ENCODE measurements at regions not wholly inside any gene's neighbourhood (a gene's known extent, or its start where the extent isn't known, plus 50 kb on each side); places are given as distances from the start of the nearest gene placed in this dataset.
"Not testable (repeated sequence)": the region's sequence is repeated elsewhere in the genome, so short reads cannot be mapped to it uniquely, and the experiment has no call there.

DNA sequence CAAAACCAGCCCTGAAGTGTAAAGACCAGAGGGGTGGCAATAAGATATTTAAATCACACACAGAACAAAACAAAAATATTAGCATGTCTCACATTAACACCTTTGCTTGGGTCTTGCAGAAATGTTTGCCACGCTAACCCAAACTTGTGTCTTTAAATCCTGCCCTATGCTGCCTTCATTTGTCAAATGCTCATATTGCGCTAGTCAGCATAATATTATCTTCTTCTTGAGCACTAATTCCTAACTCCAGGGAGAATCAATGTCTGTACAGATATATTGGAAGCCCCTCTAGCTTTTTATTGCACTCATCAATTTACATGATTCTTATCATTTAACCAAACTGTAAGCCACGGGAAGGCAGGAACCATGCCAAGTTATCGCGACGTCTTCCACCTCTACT lies 614.8 kb upstream of the SOX9 start:
- DNase-seq (ENCODE audit: low spot score): no peak

DNA sequence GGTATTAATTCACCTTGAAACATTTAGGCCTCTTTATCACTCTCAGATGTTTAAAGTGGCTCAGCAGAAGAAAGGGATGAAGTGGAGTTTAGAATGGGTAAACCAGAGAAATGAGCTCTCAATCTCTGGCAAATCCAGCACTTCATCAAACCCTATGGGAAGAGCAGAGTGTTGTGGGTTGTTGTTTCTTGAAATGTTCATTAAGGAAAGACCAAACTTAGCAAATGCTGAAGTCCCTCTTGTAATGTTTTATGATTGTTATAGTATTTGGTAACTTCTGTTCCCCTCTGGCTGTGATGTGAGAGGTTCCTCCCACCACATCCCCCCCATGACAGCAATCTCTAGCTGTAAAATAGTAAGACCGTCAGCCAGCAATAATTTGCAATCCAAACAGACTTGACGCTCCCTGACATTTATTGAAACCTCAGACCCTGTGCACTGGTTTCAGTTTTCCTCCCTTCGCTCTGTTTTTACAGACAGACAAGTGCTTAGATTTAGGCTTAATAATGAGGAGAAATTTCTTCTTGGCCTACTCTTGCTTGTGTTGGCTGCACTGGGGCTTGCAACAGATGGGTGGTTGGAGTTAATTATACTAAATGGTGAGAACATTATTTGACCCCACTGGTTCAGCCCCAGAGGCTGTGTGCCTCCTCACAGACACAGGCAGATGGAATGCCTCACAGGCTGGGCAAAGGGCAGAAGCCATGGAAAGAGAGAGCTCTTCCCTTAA lies 609.4 kb upstream of the SOX9 start:
- DNase-seq (ENCODE audit: low spot score): no peak

DNA sequence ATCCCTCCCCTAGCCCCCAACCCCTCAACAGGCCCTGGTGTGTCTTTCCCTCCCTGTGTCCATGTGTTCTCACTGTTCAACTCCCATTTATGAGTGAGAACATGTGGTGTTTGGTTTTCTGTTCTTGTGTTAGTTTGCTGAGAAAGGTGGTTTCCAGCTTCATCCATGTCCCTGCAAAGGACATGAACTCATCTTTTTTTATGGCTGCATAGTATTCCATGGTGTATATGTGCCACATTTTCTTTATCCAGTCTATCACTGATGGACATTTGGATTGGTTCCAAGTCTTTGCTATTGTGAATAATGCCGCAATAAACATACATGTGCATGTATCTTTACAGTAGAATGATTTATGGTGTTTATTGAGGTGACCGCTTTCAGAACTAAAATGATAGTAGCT lies 607.1 kb upstream of the SOX9 start:
- not testable (repeated sequence) for DNase-seq (ENCODE audit: low spot score)

DNA sequence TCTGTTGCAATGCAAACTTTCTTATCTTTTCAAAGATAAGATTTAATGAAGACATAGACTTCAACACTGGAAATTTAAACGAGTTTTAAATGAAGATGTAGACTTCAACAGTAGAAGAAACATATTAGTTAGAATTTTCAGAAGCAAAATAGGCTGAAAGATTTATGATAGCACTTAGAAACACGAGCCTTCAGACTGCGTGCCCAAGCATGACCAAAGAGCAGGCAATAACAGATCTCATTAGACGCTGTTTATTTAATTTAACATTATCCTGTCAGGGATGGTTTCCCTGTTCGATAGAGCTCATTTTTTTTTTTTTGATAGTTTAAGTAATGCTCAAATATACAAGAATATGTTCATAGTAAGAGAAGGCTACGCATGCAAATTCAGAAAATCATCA lies 604.7 kb upstream of the SOX9 start:
- no peak for DNase-seq (ENCODE audit: low spot score)

DNA sequence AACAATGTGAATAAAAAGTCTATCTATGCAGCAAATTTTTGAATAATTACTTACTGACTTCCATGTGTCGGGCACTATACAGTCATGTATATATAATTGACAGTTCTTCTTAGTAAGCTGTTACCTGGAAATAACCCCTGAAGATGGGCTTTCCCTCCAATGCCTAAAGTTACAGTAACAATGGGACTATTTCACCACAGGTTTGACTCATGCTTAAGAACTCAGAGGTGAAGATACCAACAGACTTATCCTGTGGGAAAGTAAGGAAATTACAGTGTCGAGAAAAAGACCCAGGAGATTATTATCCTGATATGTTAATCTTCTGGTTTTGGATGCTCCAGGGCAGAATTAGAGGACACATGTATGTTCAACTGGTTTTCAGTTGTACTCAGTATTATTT lies 601.5 kb upstream of the SOX9 start:
- DNase-seq (ENCODE audit: low spot score): no peak

DNA sequence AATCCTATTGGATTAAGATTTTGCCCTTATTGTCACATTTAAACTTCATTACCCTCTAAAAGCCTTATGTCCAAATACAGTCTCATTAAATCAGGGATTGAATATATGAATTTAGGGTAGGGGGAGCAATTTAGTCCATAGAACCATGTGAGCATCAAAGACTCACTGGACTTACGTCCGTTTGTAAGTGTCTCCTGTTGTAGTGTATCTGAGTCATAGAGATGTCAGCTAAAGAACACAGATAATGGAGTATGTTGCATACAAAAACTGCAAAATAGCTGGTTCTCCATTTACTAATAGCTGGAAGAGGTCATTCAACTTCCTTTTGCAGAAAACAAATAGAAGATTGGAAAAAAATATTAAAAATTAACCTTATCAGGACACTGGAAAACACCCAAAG lies 599.1 kb upstream of the SOX9 start:
- no peak for DNase-seq (ENCODE audit: low spot score)

DNA sequence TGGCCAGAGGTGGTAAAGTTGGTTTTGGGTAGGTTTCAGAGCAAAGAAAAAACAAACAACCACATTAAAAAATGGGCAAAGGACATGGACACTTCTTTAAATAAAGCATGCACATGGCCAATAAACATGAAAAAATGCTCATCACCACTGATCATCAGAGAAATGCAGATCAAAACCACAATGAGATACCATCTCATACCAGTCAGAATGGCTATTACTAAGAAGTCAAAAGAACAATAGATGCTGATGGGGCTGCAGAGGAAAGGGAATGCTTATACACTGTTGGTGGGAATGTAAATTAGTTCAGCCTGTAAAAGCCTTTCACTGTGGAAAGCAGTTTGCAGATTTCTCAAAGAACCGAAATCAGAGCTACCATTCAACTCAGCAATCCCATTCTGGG lies 598.4 kb upstream of the SOX9 start:
- no peak for DNase-seq (ENCODE audit: low spot score)

DNA sequence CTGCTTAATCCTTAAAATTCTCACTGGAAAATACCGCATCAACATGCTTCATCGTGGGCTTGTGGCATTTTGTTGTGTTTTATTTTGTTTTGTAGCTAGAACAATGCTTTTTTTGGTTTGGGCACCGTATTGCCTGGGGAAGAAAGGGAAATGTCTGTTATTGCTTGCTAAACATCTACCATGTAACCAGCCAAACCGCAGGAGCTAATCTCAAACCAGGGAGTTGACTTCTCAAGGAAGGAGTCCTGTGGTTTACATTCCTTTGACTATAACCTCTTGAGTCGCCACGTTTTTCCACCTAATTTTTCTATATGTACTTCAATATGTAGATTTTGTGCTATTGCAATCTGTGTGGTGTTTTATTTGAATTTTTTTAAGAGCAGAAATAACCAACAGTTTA lies 593.5 kb upstream of the SOX9 start:
- DNase-seq (ENCODE audit: low spot score): no peak

DNA sequence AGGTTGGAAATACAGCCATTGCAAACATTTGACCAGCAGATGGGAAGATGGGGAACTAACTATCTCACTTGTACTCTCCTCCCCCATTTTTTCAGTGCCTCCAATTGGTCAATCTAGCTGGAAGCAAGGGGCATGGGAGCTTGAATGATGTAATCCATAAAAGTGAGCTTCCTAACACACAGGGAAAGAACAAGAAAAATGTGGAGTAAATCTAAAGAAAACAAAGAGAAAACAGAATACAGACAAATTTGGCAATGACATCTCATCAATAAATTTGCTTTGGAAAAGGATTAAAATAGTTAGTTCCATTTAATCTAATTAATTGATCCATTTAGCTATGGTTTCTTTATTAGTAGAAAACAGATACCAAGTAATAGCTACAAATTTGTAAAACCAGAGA lies 592.6 kb upstream of the SOX9 start:
- DNase-seq (ENCODE audit: low spot score): no peak

DNA sequence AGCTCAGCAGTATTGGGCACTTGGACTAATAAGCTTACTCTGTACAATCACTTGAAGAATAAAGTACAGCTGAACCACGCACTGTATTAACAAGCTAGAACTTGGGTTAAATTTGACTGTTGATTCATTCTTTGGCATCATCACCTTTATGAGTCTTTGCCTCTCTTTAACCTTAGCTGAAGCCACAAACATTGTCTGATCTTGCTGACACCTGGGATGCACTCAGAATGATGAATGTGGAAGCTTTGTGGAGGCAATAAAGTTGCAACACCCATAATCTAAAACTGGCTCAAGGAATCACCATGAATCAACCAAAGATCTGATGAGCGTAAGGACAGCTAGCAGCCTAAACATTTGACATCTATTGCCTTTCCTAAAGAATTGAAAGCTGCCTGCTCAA lies 590.6 kb upstream of the SOX9 start:
- no peak for DNase-seq (ENCODE audit: low spot score)

DNA sequence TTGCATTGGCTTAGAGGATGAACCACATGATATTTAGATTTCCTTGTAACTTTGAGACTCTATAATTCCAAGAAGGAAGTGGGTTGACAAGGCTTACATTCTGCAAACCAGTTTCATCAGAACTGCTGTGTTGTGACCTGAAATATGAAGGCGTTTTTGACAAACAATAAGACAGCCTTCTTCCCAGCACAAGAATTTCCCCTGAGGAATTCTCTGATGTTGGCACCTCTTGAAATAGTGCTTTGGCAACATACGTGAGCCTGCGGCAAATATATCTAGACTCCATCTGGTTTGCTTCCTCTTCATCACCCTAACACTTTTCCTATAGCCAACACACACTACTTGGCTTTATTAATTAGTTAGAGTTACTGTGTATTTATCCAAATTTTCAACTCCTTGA lies 585.5 kb upstream of the SOX9 start:
- no peak for DNase-seq (ENCODE audit: low spot score)

DNA sequence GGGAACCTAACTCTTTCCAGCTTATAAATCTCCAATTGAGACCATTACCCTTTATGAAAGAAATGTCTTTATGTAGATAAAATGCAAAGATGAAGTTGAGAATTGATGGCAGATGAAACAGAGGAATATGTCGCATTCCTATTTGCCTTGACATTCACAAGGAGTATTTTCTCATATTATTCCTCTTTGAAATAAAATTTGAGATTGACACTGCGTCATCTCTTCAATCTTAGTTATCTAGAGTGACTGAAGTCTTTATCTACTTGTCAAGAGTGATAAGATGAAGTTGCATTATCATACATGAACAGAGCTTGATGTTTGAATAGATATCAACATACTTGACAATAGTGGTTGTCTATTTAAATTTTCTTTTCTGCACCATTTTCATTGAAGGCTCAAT lies 574.4 kb upstream of the SOX9 start:
- no peak for DNase-seq (ENCODE audit: low spot score)

DNA sequence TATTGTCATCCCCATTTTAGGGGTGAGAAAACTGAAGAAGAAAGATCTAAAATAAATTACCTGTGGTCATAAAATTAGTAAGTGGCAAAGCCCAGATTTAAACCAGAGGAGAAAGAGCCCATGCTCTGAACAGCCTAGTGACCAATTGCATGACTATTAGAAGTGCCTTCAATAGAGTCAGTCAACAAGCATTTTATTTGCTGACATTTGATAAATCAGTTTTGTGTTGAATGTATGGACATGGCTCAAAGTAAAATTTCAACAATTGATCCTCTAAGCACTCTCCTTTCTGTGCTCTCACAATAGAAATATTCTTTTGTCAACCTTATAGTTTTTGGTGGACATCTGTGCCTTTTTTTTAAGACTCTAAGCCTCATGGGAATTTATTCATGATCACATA lies 572.9 kb upstream of the SOX9 start:
- DNase-seq (ENCODE audit: low spot score): no peak

DNA sequence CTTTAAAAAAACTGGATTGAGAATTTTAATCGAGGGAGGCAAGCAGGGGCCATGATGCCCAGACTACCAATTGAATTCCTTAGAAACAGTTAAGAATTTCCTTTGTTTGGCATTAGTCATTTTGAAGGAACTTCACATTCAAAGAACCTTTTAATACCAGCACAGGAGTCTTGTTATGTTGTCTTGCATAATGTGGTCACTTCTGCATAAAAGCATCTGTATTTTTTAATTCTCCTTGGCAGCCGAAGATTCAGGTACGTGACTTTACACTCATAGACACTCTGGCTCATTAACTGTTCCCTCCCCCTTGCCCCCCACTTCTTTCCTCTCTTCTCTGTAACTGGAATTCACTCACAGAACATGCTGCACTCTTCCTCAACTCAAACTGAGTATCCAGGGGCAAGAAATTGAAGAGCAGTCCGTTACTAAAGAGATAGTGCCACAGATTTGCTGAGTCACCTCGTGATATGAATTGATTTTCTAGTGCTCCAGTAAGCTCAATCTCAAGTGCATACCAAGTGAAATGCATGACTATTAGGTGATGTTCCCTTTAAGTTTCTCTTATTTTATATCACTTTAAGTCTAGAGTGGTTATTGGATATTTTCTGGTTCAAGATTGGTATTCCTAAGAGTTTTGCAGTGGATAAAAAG lies 572.2 kb upstream of the SOX9 start:
- DNase-seq (ENCODE audit: low spot score): no peak

DNA sequence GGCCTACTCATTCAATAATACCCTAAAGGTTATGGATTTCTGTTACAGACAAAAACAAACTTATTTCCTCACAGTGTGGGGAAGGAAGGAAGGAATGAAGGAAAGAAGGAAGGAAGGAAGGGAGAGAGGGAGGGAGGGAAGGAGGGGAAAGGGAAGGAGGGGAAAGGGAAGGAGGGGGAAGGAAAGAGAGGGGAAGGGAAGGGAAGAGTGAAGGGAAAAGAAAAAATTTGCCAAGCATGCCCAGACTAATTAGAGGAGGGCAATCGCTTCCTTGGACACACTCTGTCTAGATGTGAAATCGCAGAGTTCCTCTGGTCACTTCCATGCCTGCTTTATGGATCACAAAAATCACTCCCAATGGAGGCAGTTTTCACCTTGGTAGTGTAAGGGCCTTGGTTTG lies 570.1 kb upstream of the SOX9 start:
- DNase-seq (ENCODE audit: low spot score): no peak

DNA sequence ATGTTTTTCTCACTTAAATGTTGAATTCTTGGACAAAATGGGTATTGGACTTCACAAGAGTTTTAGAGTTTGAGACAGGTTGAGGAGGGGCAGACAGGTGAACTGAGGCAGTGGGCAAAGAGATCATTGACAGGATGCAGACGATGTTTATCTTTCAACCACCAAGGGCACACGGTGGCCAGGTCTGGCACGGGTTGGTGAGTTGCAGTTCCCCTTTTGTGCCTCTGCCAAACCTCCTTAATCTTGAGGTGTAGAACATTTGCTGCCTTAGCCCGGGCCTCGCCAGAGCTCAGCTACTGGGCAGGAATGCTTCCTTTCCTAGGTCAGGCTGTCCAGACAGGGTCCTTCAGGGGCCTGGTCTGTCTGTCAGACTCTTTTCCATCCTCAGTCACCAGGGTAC lies 567.4 kb upstream of the SOX9 start:
- no peak for DNase-seq (ENCODE audit: low spot score)

DNA sequence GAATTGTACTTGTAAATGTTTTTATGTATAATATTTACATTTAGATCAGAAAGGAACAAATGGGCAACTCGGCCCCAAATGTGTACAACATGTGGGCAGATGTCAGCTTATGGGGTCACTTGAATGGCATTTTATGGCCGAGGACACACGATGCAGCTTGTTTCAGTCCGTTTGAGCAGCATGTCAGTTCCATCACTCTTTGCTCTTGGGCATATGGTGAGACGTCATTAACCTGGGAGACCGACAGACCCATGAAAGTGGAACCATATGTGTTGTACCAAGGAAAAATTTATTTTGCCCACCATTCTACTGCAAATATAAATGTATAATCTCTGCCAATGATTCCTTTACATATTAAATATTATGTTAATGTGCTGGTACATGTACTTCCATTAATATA lies 561.9 kb upstream of the SOX9 start:
- no peak for DNase-seq (ENCODE audit: low spot score)

DNA sequence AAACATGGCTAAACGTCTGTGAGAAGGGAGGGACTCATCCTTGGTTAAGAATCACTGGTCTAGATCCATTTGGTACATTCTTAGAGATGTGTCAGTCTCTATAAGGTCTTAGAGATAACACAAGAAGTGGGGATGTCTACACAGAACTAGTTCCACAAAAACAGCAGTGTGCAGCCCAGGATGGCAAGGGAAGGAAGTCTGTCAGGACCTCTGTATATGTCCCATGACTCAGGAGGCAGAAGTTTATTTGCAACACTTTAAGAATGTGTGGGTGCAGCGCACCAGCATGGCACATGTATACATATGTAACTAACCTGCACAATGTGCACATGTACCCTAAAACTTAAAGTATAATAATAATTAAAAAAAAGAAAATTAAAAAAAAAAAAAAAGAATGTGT lies 548.5 kb upstream of the SOX9 start:
- no peak for DNase-seq (ENCODE audit: low spot score)

DNA sequence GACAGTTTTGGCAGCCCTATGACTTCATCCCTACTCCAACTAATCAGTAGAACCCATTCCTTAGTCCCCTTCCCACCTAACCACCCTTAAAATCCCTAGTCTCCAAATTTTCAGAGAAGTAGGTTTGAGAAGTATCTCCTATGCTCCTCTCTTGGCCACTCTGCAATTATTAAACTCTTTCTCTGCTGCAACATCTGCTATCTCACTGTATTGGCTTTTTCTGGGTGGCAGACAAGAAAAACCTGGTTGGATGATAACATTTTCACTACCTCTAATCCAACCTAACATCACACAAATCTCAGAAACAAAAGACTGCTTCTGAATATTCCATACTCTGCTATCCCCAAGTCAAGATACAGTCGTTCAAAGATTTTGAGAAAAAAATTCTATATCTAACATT lies 542.4 kb upstream of the SOX9 start:
- no peak for DNase-seq (ENCODE audit: low spot score)

DNA sequence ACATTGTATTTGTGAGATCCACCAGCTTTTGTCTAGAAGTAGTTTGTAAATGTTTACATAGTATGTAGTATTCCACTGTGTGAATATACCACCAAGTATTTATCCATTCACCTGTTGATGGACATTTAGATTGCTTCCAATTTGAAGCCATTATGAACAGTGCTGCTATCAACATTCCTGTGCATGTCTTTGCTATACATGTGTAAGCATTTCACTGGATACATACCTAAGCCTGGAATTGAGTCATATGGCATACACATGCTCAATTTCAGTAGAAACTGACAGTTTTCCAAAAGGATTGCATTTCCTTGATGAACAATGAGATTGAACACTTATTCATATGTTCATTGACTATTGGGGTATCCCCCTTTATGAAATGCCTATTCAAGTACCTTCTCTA lies 540.6 kb upstream of the SOX9 start:
- no peak for DNase-seq (ENCODE audit: low spot score)

DNA sequence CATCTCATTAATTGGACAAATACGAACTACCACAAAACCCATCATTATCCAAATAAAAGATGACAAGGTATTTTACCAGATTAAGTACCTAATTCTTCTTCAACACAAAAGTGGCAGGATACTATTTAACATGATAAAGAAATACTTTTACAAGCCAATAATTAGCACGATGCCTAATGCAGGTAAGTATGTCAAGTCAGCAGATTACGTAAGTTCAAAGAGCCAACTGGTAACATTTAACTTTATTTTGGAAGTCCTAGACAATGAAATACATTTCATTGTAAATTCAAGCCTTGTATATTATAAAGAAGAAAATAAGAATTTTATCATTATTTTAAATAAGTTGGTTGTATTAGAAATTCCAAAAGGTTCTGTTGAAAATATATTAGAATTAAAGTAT lies 535.3 kb upstream of the SOX9 start:
- DNase-seq (ENCODE audit: low spot score): no peak

DNA sequence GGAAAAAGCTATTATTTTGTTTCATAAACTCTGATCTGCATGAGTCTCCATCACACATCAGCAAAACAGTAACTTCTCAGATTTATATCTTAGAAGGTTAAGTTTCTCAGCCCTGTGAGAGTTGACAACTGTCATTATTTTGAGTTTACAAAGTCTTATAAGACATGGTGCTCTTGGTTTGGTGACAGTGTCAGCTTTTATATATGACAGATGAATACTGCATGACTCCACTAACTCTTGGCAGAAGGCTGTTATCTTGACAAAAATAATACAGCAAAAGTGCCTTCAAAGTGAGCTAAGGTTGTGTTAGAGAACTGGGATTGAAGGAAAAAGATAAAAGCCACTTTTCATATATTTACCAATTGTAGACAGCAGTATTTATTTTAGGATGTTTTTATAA lies 528.4 kb upstream of the SOX9 start:
- no peak for DNase-seq (ENCODE audit: low spot score)

DNA sequence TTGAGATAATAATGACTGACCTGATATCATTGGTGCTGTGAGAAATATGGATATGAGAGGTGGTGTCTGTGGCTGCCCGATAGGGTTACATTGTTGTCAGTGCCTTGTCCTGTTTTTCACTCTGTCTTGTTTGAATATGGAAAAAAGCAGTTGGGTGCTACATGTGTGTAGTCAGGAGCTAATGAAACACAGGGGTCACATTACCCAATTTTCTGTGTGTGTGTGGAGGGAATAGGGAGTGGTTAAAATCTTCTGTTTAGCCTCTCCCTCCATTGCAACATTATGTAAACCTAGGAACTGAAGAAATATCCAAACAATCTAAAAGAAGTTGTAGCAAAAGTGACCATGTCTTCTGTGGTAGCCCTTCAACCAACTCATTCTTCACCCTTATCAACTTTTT lies 527.7 kb upstream of the SOX9 start:
- DNase-seq (ENCODE audit: low spot score): no peak

DNA sequence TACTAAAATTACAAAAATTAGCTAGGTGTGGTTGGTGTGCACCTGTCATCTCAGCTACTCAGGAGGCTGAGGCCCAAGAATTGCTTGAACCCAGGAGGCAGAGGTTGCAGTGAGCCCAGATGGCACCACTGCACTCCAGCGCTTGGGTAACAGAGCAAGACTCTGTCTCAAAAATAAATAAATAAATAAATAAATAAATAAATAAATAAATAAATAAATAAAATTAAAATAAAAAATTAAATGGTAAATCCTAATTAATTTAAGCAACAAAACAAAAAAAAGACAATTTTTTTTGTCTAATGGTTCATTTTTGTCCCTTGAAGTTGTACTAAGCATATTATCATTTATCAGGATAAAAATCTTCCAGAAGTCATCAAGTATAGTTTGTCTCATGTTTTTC lies 521.2 kb upstream of the SOX9 start:
- not testable (repeated sequence) for DNase-seq (ENCODE audit: low spot score)
